GM19238 (cell line): ENCODE measurements at regions not wholly inside any gene's neighbourhood (a gene's known extent, or its start where the extent isn't known, plus 50 kb on each side); places are given as distances from the start of the nearest gene placed in this dataset.

Experiments used
- DNase-seq: peaks from one replicate; pipeline ENCODE4 v3.0.0; 2011; ENCODE audit warnings: low spot score; ENCODE audit not compliant: insufficient read length

- no peak for DNase-seq
Measured at GRCh38 chr12:114751712-114752111, 67.7 kb upstream of the TBX3 start.

- DNase-seq, result no peak
Measured at GRCh38 chr12:114750917-114751316, 66.9 kb upstream of the TBX3 start.

GRCh38 chr12:114749065-114749464 is 65.1 kb upstream of the TBX3 start:
- DNase-seq, result no peak

GRCh38 chr12:114747012-114747858 is 63.3 kb upstream of the TBX3 start:
- no peak for DNase-seq

- DNase-seq, result no peak
Measured at GRCh38 chr12:114746297-114747011, 62.5 kb upstream of the TBX3 start.

- DNase-seq, result no peak
Measured at GRCh38 chr12:114744691-114745090, 60.7 kb upstream of the TBX3 start.

GRCh38 chr12:114744285-114744684 is 60.3 kb upstream of the TBX3 start:
- no peak for DNase-seq

GRCh38 chr12:114743799-114744198 is 59.8 kb upstream of the TBX3 start:
- no peak for DNase-seq

GRCh38 chr12:114743289-114743688 is 59.3 kb upstream of the TBX3 start:
- no peak for DNase-seq

- no peak for DNase-seq
Measured at GRCh38 chr12:114742363-114742762, 58.4 kb upstream of the TBX3 start.

- DNase-seq, result no peak
Measured at GRCh38 chr12:114741940-114742339, 58.0 kb upstream of the TBX3 start.

GRCh38 chr12:114740448-114740847 is 56.5 kb upstream of the TBX3 start:
- DNase-seq, result no peak

- DNase-seq, result no peak
Measured at GRCh38 chr12:114738460-114739184, 54.6 kb upstream of the TBX3 start.

- no peak for DNase-seq
Measured at GRCh38 chr12:114735680-114736374, 51.9 kb upstream of the TBX3 start.

GRCh38 chr12:114735011-114735410 is 51.0 kb upstream of the TBX3 start:
- DNase-seq, result no peak

GRCh38 chr12:114733919-114734318 is 49.9 kb upstream of the TBX3 start:
- no peak for DNase-seq
